Ishikawa (cell line): ENCODE measurements at regions not wholly inside any gene's neighbourhood (a gene's known extent, or its start where the extent isn't known, plus 50 kb on each side); places are given as distances from the start of the nearest gene placed in this dataset.

Source experiments
- CEBPB ChIP-seq: IDR thresholded peaks from 2 replicates; pipeline ENCODE4 v1.6.1; 2012
- CREB1 ChIP-seq: IDR thresholded peaks from 2 replicates; pipeline ENCODE4 v1.6.1; 2012; ENCODE audit warnings: low read depth
- EGR1 ChIP-seq: IDR thresholded peaks from 2 replicates; pipeline ENCODE4 v1.6.1; 2012
- EP300 ChIP-seq: IDR thresholded peaks from 2 replicates; pipeline ENCODE4 v1.6.1; 2012; ENCODE audit warnings: borderline replicate concordance
- FOXM1 ChIP-seq: IDR thresholded peaks from 2 replicates; pipeline ENCODE4 v1.6.1; 2012; ENCODE audit warnings: low read depth, borderline replicate concordance
- NFIC ChIP-seq: IDR thresholded peaks from 2 replicates; pipeline ENCODE4 v1.6.1; 2012
- RAD21 ChIP-seq: IDR thresholded peaks from 2 replicates; pipeline ENCODE4 v1.6.1; 2012; ENCODE audit warnings: low read depth
- TAF1 ChIP-seq: IDR thresholded peaks from 2 replicates; pipeline ENCODE4 v1.6.1; 2012; ENCODE audit warnings: low read depth, mild to moderate bottlenecking
- TCF12 ChIP-seq: IDR thresholded peaks from 2 replicates; pipeline ENCODE4 v1.6.1; 2012; ENCODE audit warnings: low read depth
- TEAD4 ChIP-seq: IDR thresholded peaks from 2 replicates; pipeline ENCODE4 v1.6.1; 2012
- YY1 ChIP-seq: IDR thresholded peaks from 2 replicates; pipeline ENCODE4 v1.6.1; 2012; ENCODE audit warnings: low read depth
- TF ChIP-seq, protein P1 (sequence below): IDR thresholded peaks from 2 replicates; pipeline ENCODE4 v1.6.1; 2012
- TF ChIP-seq, protein P2 (sequence below): IDR thresholded peaks from 2 replicates; pipeline ENCODE4 v1.6.1; 2012; ENCODE audit warnings: low read depth, mild to moderate bottlenecking
- TF ChIP-seq, protein P3 (sequence below): IDR thresholded peaks from 2 replicates; pipeline ENCODE4 v1.6.1; 2012

DNA sequence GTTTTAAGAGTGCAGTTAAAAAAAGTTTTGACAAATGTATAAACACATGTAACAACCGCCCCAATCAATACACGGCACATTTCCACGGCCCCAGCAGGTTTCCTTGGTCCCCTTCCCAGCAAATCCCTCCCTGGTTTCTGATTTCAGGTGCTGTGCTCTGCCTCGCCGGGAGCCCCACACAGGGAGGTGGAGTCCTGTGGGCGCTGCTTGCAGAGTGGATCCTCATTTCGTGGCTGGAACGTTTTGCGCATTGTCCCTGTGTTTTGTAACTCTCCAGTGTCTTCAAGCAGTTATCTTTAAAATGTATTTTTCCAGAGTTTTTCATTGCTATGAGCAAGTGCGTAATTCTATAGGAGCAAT lies 124.8 kb downstream of the GALR1 start:
- TF ChIP-seq CREB1: no peak
- TF ChIP-seq, protein P1, sequence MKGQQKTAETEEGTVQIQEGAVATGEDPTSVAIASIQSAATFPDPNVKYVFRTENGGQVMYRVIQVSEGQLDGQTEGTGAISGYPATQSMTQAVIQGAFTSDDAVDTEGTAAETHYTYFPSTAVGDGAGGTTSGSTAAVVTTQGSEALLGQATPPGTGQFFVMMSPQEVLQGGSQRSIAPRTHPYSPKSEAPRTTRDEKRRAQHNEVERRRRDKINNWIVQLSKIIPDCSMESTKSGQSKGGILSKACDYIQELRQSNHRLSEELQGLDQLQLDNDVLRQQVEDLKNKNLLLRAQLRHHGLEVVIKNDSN: no peak
- TF ChIP-seq EP300: no peak
- TF ChIP-seq, protein P2, sequence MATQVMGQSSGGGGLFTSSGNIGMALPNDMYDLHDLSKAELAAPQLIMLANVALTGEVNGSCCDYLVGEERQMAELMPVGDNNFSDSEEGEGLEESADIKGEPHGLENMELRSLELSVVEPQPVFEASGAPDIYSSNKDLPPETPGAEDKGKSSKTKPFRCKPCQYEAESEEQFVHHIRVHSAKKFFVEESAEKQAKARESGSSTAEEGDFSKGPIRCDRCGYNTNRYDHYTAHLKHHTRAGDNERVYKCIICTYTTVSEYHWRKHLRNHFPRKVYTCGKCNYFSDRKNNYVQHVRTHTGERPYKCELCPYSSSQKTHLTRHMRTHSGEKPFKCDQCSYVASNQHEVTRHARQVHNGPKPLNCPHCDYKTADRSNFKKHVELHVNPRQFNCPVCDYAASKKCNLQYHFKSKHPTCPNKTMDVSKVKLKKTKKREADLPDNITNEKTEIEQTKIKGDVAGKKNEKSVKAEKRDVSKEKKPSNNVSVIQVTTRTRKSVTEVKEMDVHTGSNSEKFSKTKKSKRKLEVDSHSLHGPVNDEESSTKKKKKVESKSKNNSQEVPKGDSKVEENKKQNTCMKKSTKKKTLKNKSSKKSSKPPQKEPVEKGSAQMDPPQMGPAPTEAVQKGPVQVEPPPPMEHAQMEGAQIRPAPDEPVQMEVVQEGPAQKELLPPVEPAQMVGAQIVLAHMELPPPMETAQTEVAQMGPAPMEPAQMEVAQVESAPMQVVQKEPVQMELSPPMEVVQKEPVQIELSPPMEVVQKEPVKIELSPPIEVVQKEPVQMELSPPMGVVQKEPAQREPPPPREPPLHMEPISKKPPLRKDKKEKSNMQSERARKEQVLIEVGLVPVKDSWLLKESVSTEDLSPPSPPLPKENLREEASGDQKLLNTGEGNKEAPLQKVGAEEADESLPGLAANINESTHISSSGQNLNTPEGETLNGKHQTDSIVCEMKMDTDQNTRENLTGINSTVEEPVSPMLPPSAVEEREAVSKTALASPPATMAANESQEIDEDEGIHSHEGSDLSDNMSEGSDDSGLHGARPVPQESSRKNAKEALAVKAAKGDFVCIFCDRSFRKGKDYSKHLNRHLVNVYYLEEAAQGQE: no peak
- no peak for TF ChIP-seq RAD21
- TF ChIP-seq FOXM1: no peak
- TF ChIP-seq CEBPB: no peak

DNA sequence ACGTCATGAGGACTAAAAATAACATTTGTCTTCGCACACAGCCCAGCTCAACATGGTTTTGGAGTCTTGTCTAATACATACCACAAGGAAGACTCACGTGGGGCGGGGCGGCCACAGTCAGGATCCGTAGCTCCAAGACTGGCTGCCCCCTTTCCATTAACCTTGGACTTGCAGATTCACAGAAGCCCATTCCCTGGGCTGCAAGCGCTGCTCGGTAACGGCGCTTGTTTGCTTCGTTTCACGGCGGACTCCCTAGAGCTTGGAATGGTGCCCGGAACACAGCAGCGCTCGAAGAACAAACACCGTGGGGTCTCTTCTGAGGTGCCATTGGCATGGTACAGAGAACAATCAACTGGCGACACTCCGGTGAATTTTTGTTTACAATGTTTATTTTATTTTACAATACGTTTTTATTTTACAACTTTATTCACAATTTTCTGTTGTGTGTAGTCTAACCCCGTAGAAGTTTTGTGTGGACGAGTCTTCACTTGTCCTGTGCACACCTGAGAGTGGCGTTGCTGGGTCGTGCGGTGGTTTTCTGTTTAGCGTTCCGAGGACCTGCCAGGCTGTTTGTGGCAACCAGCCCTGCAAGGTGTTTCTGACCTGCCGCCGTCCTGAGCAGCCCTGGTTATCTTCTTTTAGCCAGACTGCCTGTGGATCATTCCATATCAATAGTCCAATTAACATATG lies 126.5 kb downstream of the GALR1 start:
- TF ChIP-seq NFIC (no peak), FOXM1 (no peak), EGR1 (no peak), CREB1 (no peak), TCF12 (no peak), RAD21 (no peak), YY1 (no peak), CEBPB (no peak), TEAD4 (no peak), EP300 (no peak)
- TF ChIP-seq, protein P1: no peak
- TF ChIP-seq, protein P3, sequence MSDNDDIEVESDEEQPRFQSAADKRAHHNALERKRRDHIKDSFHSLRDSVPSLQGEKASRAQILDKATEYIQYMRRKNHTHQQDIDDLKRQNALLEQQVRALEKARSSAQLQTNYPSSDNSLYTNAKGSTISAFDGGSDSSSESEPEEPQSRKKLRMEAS: no peak
- TF ChIP-seq, protein P2: no peak

DNA sequence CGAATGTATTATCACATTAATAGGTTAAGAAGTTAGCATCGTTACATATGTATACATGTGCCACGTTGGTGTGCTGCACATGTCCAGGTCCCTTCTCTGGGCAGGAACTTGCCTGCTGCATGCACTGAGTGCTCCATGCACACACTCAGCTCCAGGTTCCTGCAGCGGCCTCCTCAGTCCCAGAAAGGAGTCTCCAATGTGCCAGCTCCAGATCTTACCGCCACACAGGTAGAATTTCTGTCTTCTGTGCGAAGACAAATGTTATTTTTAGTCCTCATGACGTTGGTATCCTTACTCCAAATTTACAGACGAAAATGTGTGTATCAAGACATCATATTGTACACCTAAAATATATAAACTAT lies 127.1 kb downstream of the GALR1 start:
- TF ChIP-seq EP300: no peak

DNA sequence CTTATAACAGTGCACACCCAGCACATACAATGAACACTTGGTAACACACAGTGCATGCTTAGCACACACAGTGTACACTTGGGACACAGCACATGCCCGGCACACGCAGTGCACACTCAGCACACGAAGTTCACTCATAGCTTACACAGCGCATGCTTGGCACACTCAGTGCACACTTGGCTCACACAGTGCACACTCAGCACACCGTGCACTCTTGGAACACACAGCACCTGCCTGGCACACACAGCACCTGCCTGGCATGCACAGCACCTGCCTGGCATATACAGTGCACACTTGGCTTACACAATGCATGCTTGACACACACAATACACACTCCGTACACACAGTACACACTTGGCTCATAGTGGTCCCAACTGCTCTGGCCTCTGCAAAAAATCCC lies 128.2 kb downstream of the GALR1 start:
- TF ChIP-seq, protein P1: no peak

DNA sequence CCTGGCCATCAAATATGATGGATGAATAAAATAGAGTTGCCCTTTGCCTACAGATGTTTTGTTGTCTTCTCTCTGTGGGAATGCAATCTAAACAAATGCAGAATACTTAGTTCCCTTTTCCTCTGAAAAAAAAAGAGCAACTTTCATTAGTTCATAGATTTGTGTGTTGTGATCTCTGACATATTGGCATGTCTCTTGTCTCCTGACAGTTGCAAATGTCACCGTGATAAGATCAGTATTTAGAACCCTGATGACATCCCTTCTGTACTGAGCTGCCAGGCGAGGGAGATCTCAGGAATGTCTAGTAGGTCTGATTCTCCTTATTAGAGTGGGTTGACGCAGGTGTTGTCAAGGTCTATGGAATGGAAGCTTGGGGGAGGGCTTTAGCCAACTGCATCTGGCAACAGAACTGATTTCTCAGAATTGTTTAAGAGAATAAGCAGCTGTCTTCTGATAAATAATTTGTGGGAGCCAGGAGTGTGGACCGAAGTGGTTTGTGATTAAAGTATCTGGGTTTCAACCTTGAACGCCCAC lies 130.4 kb downstream of the GALR1 start:
- TF ChIP-seq YY1 (no peak), TAF1 (no peak), NFIC (no peak), FOXM1 (no peak)
- TF ChIP-seq, protein P2: no peak
